ENCODE measurements at regions not wholly inside any gene's neighbourhood (a gene's known extent, or its start where the extent isn't known, plus 50 kb on each side); places are given as distances from the start of the nearest gene placed in this dataset.

GRCh38 chr4:33437406-33437805, 2717.2 kb downstream of the PCDH7 start:
- in situ Hi-C loops (cut with MboI) = no loop called here
- Histone ChIP-seq H3K9me2 (ENCODE audit: insufficient read depth) (no peaks in the 10 kb centered on the region), H3K4me2 (ENCODE audit: unreplicated experiment) (no peak overlapping the region), H3K79me2 (ENCODE audit: insufficient read depth) (no peaks in the 10 kb centered on the region), H3F3A (ENCODE audit: insufficient read depth) (no peaks in the 10 kb centered on the region), H3K4me3 (no peak overlapping the region), H2AFZ (no peak overlapping the region), H3K27me3 (replicated peaks; ENCODE audit: insufficient read depth) (no peaks in the 10 kb centered on the region), H4K20me1 (ENCODE audit: insufficient read depth) (no peaks in the 10 kb centered on the region), H3K27ac (no peak overlapping the region), H3K36me3 (ENCODE audit: low read depth) (no peaks in the 10 kb centered on the region), H3K9me3 (ENCODE audit: low read depth) (no peaks in the 10 kb centered on the region), H3K4me1 (ENCODE audit: insufficient read depth) (no peaks in the 10 kb centered on the region), H3K9ac (no peak overlapping the region)
- TF ChIP-seq EZH2phosphoT487 (IDR thresholded peaks at IDR 0.05; ENCODE audit: insufficient read depth, low read depth) = no peak
- TF ChIP-seq EZH2 (IDR thresholded peaks at IDR 0.05; ENCODE audit: insufficient read depth, poor library complexity, severe bottlenecking) = no peak
- WGBS, 2 experiments (ENCODE audit: low coverage in 1 of 2, low lambda C conversion rate in 2 of 2, missing lambda C conversion rate in 2 of 2) = 14 to 18% methylated on average over 2 of the region's 2 CpGs
- DNase-seq = no peak

- Histone ChIP-seq H3K9me3 (ENCODE audit: low read depth) (no peaks in the 10 kb centered on the region), H3K4me2 (ENCODE audit: unreplicated experiment) (no peak overlapping the region), H3F3A (ENCODE audit: insufficient read depth) (no peaks in the 10 kb centered on the region), H4K20me1 (ENCODE audit: insufficient read depth) (no peaks in the 10 kb centered on the region), H3K9me2 (ENCODE audit: insufficient read depth) (no peaks in the 10 kb centered on the region), H3K9ac (no peak overlapping the region), H3K4me3 (no peak overlapping the region), H3K27ac (no peak overlapping the region), H3K79me2 (ENCODE audit: insufficient read depth) (no peaks in the 10 kb centered on the region), H3K4me1 (ENCODE audit: insufficient read depth) (no peaks in the 10 kb centered on the region), H3K36me3 (ENCODE audit: low read depth) (no peaks in the 10 kb centered on the region), H2AFZ (no peak overlapping the region), H3K27me3 (replicated peaks; ENCODE audit: insufficient read depth) (no peaks in the 10 kb centered on the region)
- in situ Hi-C loops (cut with MboI) = no loop called here
- TF ChIP-seq EZH2phosphoT487 (IDR thresholded peaks at IDR 0.05; ENCODE audit: insufficient read depth, low read depth) (no peak), EZH2 (IDR thresholded peaks at IDR 0.05; ENCODE audit: insufficient read depth, poor library complexity, severe bottlenecking) (no peak)
- DNase-seq = no peak
- WGBS, 2 experiments (ENCODE audit: low coverage in 1 of 2, low lambda C conversion rate in 2 of 2, missing lambda C conversion rate in 2 of 2) = 21 to 26% methylated on average over 2 of the region's 2 CpGs
Measured at GRCh38 chr4:33446953-33447352, 2726.8 kb downstream of the PCDH7 start.

GRCh38 chr4:33448948-33449347, 2728.8 kb downstream of the PCDH7 start:
- no peak overlapping the region for H3K27ac ChIP-seq
- H4K20me1 ChIP-seq (ENCODE audit: insufficient read depth) = no peaks in the 10 kb centered on the region
- H3K9ac ChIP-seq = no peak overlapping the region
- no peak overlapping the region for H3K4me2 ChIP-seq (ENCODE audit: unreplicated experiment)
- H3F3A ChIP-seq (ENCODE audit: insufficient read depth) = no peaks in the 10 kb centered on the region
- no peaks in the 10 kb centered on the region for H3K9me2 ChIP-seq (ENCODE audit: insufficient read depth)
- no peak overlapping the region for H2AFZ ChIP-seq
- in situ Hi-C loops (cut with MboI) = no loop called here
- TF ChIP-seq EZH2phosphoT487 (IDR thresholded peaks at IDR 0.05; ENCODE audit: insufficient read depth, low read depth) (no peak), EZH2 (IDR thresholded peaks at IDR 0.05; ENCODE audit: insufficient read depth, poor library complexity, severe bottlenecking) (no peak)
- WGBS, 2 experiments (ENCODE audit: low coverage in 1 of 2, low lambda C conversion rate in 2 of 2, missing lambda C conversion rate in 2 of 2) = 57 to 61% methylated on average over 3 of the region's 3 CpGs
- no peaks in the 10 kb centered on the region for H3K27me3 ChIP-seq (replicated peaks; ENCODE audit: insufficient read depth)
- H3K4me1 ChIP-seq (ENCODE audit: insufficient read depth) = no peaks in the 10 kb centered on the region
- H3K9me3 ChIP-seq (ENCODE audit: low read depth) = no peaks in the 10 kb centered on the region
- no peaks in the 10 kb centered on the region for H3K79me2 ChIP-seq (ENCODE audit: insufficient read depth)
- DNase-seq = no peak
- H3K36me3 ChIP-seq (ENCODE audit: low read depth) = no peaks in the 10 kb centered on the region
- no peak overlapping the region for H3K4me3 ChIP-seq

- H3K27ac ChIP-seq = no peak overlapping the region
- no peaks in the 10 kb centered on the region for H3F3A ChIP-seq (ENCODE audit: insufficient read depth)
- no peak for TF ChIP-seq EZH2 (IDR thresholded peaks at IDR 0.05; ENCODE audit: insufficient read depth, poor library complexity, severe bottlenecking)
- no peak for TF ChIP-seq EZH2phosphoT487 (IDR thresholded peaks at IDR 0.05; ENCODE audit: insufficient read depth, low read depth)
- H3K36me3 ChIP-seq (ENCODE audit: low read depth) = no peaks in the 10 kb centered on the region
- no peaks in the 10 kb centered on the region for H3K79me2 ChIP-seq (ENCODE audit: insufficient read depth)
- in situ Hi-C loops (cut with MboI) = no loop called here
- DNase-seq = no peak
- no peak overlapping the region for H3K4me3 ChIP-seq
- no peak overlapping the region for H3K9ac ChIP-seq
- no peaks in the 10 kb centered on the region for H3K4me1 ChIP-seq (ENCODE audit: insufficient read depth)
- no peaks in the 10 kb centered on the region for H3K9me2 ChIP-seq (ENCODE audit: insufficient read depth)
- no peak overlapping the region for H3K4me2 ChIP-seq (ENCODE audit: unreplicated experiment)
- H3K27me3 ChIP-seq (replicated peaks; ENCODE audit: insufficient read depth) = no peaks in the 10 kb centered on the region
- no peaks in the 10 kb centered on the region for H3K9me3 ChIP-seq (ENCODE audit: low read depth)
- H4K20me1 ChIP-seq (ENCODE audit: insufficient read depth) = no peaks in the 10 kb centered on the region
- H2AFZ ChIP-seq = no peak overlapping the region
Measured at GRCh38 chr4:33453436-33453835, 2733.3 kb downstream of the PCDH7 start.

GRCh38 chr4:33453916-33454315, 2733.7 kb downstream of the PCDH7 start:
- WGBS, 2 experiments (ENCODE audit: low coverage in 1 of 2, low lambda C conversion rate in 2 of 2, missing lambda C conversion rate in 2 of 2) = 30 to 43% methylated on average over 1 of the region's 1 CpG
- Histone ChIP-seq H3K36me3 (ENCODE audit: low read depth) (no peaks in the 10 kb centered on the region), H3K27me3 (replicated peaks; ENCODE audit: insufficient read depth) (no peaks in the 10 kb centered on the region), H3K4me1 (ENCODE audit: insufficient read depth) (no peaks in the 10 kb centered on the region), H3K9me2 (ENCODE audit: insufficient read depth) (no peaks in the 10 kb centered on the region), H3K4me3 (no peak overlapping the region), H3K4me2 (ENCODE audit: unreplicated experiment) (no peak overlapping the region), H3K9me3 (ENCODE audit: low read depth) (no peaks in the 10 kb centered on the region), H3K27ac (no peak overlapping the region), H3K9ac (no peak overlapping the region), H2AFZ (no peak overlapping the region), H3K79me2 (ENCODE audit: insufficient read depth) (no peaks in the 10 kb centered on the region), H4K20me1 (ENCODE audit: insufficient read depth) (no peaks in the 10 kb centered on the region), H3F3A (ENCODE audit: insufficient read depth) (no peaks in the 10 kb centered on the region)
- TF ChIP-seq EZH2phosphoT487 (IDR thresholded peaks at IDR 0.05; ENCODE audit: insufficient read depth, low read depth) (no peak), EZH2 (IDR thresholded peaks at IDR 0.05; ENCODE audit: insufficient read depth, poor library complexity, severe bottlenecking) (no peak)
- DNase-seq = no peak
- in situ Hi-C loops (cut with MboI) = no loop called here
